ENCODE measurements at regions not wholly inside any gene's neighbourhood (a gene's known extent, or its start where the extent isn't known, plus 50 kb on each side); places are given as distances from the start of the nearest gene placed in this dataset.

DNA sequence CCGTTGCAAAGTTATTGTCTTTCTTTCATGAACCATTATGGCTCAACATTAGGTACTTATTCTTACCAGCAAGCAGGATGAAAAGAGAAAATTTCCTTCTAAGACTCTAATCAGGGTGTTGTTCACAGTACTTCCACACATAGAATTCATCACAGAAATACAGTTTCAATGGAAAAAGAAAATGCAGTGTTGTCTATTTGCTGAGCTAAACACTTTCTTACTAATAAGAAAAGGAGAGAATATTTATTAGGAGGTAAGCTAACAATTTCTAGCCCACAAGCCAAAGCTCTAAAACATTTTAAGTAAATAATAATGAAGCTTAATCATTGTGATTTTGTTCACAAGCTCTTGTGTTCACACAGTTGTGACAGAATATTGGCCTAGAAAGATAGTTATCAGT, 1772.8 kb upstream of the PCDH7 start:
- ChIA-PET POLR2A (no interaction called here), CTCF (no interaction called here)
- no peak overlapping the region for H3K4me3 ChIP-seq (ENCODE audit: low read length)
- H3K27ac ChIP-seq (ENCODE audit: low read depth, low read length) = no peak overlapping the region
- DNase-seq = no peak
- H3K27me3 ChIP-seq (ENCODE audit: insufficient read depth, low read length, poor library complexity, severe bottlenecking) = no peaks in the 10 kb centered on the region
- no peaks in the 10 kb centered on the region for H3K9me3 ChIP-seq (ENCODE audit: low read length)
- Mint-ChIP-seq H3K27ac (no peak overlapping the region), H3K27me3 (no peaks in the 10 kb centered on the region), H3K36me3 (no peaks in the 10 kb centered on the region), H3K4me3 (no peak overlapping the region), H3K4me1 (no peaks in the 10 kb centered on the region), H3K9me3 (peaks cover 4 to 22% (median 9%) of the 10 kb centered on the region in 5 donors)
- H3K4me1 ChIP-seq (ENCODE audit: insufficient read depth, low read length) = no peaks in the 10 kb centered on the region
- no peaks in the 10 kb centered on the region for H3K36me3 ChIP-seq (ENCODE audit: insufficient read depth, low read length)

DNA sequence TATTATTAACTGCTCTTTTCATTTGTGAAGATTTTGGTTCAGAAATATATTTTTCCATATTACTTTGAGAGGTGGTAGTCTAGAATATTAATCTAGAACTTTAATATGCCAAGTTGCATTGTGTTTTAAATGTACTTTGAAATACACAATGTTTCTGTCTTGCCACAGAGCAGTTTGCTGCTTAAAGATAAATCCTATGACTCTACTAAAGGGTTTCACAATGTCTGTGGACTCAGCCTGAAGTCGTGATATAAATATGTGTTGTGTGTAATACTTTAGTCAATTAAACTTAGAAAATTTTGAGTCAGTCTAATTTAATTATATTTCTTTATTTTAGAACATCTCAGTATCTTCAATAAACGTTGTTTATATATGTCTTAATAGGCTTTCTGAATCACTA, 1771.7 kb upstream of the PCDH7 start:
- Histone ChIP-seq H3K4me3 (ENCODE audit: low read length) (no peak overlapping the region), H3K36me3 (ENCODE audit: insufficient read depth, low read length) (no peaks in the 10 kb centered on the region), H3K9me3 (ENCODE audit: low read length) (no peaks in the 10 kb centered on the region), H3K27ac (ENCODE audit: low read depth, low read length) (no peak overlapping the region), H3K27me3 (ENCODE audit: insufficient read depth, low read length, poor library complexity, severe bottlenecking) (no peaks in the 10 kb centered on the region), H3K4me1 (ENCODE audit: insufficient read depth, low read length) (no peaks in the 10 kb centered on the region)
- H3K9me3 Mint-ChIP-seq = peaks cover 0 to 19% (median 6%) of the 10 kb centered on the region in 5 donors
- H3K27me3 Mint-ChIP-seq = no peaks in the 10 kb centered on the region
- ChIA-PET POLR2A (no interaction called here), CTCF (no interaction called here)
- H3K36me3 Mint-ChIP-seq = no peaks in the 10 kb centered on the region
- H3K27ac Mint-ChIP-seq = no peak overlapping the region
- no peaks in the 10 kb centered on the region for H3K4me1 Mint-ChIP-seq
- no peak for DNase-seq
- H3K4me3 Mint-ChIP-seq = no peak overlapping the region

DNA sequence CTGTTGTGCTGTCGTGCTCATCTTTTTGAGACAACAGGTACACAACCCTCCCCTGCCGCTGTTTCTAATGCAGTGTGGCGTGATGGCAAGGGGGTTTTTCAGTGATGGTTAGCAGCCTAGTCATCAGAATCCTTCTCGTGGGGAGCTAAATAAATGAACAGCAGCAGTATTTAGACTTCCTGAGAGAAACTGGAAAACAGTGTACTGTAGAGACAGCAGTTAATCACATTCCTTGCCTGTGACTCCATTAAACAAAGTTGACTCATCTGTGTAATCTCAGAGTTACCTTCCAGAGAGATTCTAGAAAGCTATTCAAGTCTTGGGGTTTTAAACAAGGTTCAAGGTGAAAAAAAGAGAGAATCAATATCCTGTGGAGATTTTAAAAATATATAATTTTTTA, 1753.2 kb upstream of the PCDH7 start:
- DNase-seq = no peak
- Histone ChIP-seq H3K4me3 (ENCODE audit: low read length) (no peak overlapping the region), H3K36me3 (ENCODE audit: insufficient read depth, low read length) (no peaks in the 10 kb centered on the region), H3K27me3 (ENCODE audit: insufficient read depth, low read length, poor library complexity, severe bottlenecking) (no peaks in the 10 kb centered on the region), H3K4me1 (ENCODE audit: insufficient read depth, low read length) (no peaks in the 10 kb centered on the region), H3K27ac (ENCODE audit: low read depth, low read length) (no peak overlapping the region), H3K9me3 (ENCODE audit: low read length) (no peaks in the 10 kb centered on the region)
- ChIA-PET CTCF (no interaction called here), POLR2A (no interaction called here)
- Mint-ChIP-seq H3K36me3 (no peaks in the 10 kb centered on the region), H3K9me3 (peaks cover 2 to 13% (median 5%) of the 10 kb centered on the region in 5 donors), H3K27me3 (no peaks in the 10 kb centered on the region), H3K27ac (no peak overlapping the region), H3K4me1 (no peaks in the 10 kb centered on the region), H3K4me3 (no peak overlapping the region)

DNA sequence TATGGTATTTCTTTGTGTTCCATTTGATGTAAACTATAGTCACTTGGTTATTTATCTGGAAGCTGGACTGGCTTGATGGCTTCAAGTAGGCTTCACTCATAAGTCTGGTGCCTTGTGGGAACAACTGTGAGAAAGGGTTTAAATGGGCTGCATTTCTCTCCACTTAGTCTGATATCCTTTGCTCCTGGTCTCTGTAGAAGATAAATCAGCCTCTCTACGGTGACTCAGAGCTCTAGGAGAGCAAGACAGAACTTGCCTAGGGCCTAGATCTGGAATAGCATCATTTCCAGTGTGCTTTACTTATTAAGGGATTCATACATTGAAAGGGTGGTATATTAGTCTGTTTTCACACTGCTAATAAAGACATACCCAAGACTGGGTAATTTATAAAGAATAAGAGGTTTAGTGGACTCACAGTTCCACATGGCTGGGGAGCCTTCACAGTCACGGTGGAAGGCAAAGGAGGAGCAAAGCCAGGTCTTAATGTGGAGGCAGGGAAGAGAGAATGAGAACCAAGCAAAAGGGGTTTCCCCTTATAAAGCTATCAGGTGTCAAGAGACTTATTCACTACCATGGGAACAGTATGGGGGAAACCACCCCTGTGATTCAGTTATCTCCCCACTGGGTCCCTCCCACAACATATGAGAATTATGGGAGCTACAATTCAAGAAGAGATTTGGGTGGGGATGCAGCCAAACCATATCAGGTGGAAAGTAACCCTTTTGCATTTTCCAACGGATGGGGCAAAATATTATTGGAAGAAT, 1746.4 kb upstream of the PCDH7 start:
- no peaks in the 10 kb centered on the region for H3K36me3 ChIP-seq (ENCODE audit: insufficient read depth, low read length)
- no peaks in the 10 kb centered on the region for H3K4me1 ChIP-seq (ENCODE audit: insufficient read depth, low read length)
- no peak overlapping the region for H3K27ac Mint-ChIP-seq
- POLR2A ChIA-PET = no interaction called here
- no peak for DNase-seq
- no peaks in the 10 kb centered on the region for H3K36me3 Mint-ChIP-seq
- no peak overlapping the region for H3K4me3 Mint-ChIP-seq
- H3K9me3 Mint-ChIP-seq = peaks cover 2 to 27% (median 5%) of the 10 kb centered on the region in 5 donors
- H3K27me3 ChIP-seq (ENCODE audit: insufficient read depth, low read length, poor library complexity, severe bottlenecking) = no peaks in the 10 kb centered on the region
- H3K27me3 Mint-ChIP-seq = no peaks in the 10 kb centered on the region
- H3K27ac ChIP-seq (ENCODE audit: low read depth, low read length) = no peak overlapping the region
- no peaks in the 10 kb centered on the region for H3K4me1 Mint-ChIP-seq
- no peak overlapping the region for H3K4me3 ChIP-seq (ENCODE audit: low read length)
- no peaks in the 10 kb centered on the region for H3K9me3 ChIP-seq (ENCODE audit: low read length)
- CTCF ChIA-PET = no interaction called here

DNA sequence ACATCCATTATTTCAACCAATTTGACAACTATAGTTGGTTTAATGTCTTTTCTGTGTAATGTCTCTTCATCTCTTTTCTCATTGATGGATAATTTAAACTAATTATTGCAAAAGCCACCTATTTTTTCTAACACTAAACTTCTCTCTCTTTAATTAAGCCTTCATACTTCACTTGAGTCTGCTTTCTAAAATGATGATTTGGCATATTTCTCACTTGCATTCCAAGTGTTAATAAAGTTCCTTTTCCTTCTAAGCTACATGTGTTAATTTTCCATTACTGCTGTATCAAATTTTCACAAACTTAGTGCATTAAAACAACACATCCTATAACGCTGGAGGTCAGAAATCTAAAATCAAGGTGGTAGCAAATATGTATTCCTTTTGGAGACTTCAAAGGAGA, 1743.8 kb upstream of the PCDH7 start:
- Mint-ChIP-seq H3K4me1 (no peaks in the 10 kb centered on the region), H3K27ac (no peak overlapping the region), H3K36me3 (no peaks in the 10 kb centered on the region), H3K27me3 (no peaks in the 10 kb centered on the region), H3K4me3 (no peak overlapping the region), H3K9me3 (peaks cover 3 to 35% (median 7%) of the 10 kb centered on the region in 5 donors)
- Histone ChIP-seq H3K27ac (ENCODE audit: low read depth, low read length) (no peak overlapping the region), H3K36me3 (ENCODE audit: insufficient read depth, low read length) (no peaks in the 10 kb centered on the region), H3K4me1 (ENCODE audit: insufficient read depth, low read length) (no peaks in the 10 kb centered on the region), H3K27me3 (ENCODE audit: insufficient read depth, low read length, poor library complexity, severe bottlenecking) (no peaks in the 10 kb centered on the region), H3K9me3 (ENCODE audit: low read length) (no peaks in the 10 kb centered on the region), H3K4me3 (ENCODE audit: low read length) (no peak overlapping the region)
- POLR2A ChIA-PET = no interaction called here
- no peak for DNase-seq
- CTCF ChIA-PET = no interaction called here

GRCh38 chr4:29002151-29002550, 1718.0 kb upstream of the PCDH7 start:
- Mint-ChIP-seq H3K27me3 (no peaks in the 10 kb centered on the region), H3K9me3 (peaks cover 13 to 32% (median 19%) of the 10 kb centered on the region in 5 donors), H3K27ac (no peak overlapping the region), H3K36me3 (no peaks in the 10 kb centered on the region), H3K4me3 (no peak overlapping the region), H3K4me1 (no peaks in the 10 kb centered on the region)
- Histone ChIP-seq H3K4me1 (ENCODE audit: insufficient read depth, low read length) (no peaks in the 10 kb centered on the region), H3K27me3 (ENCODE audit: insufficient read depth, low read length, poor library complexity, severe bottlenecking) (no peaks in the 10 kb centered on the region), H3K36me3 (ENCODE audit: insufficient read depth, low read length) (no peaks in the 10 kb centered on the region), H3K9me3 (ENCODE audit: low read length) (no peaks in the 10 kb centered on the region), H3K4me3 (ENCODE audit: low read length) (no peak overlapping the region), H3K27ac (ENCODE audit: low read depth, low read length) (no peak overlapping the region)
- ChIA-PET POLR2A (no interaction called here), CTCF (no interaction called here)
- DNase-seq = no peak

GRCh38 chr4:29005838-29006237, 1714.3 kb upstream of the PCDH7 start:
- H3K4me1 ChIP-seq (ENCODE audit: insufficient read depth, low read length) = no peaks in the 10 kb centered on the region
- Mint-ChIP-seq H3K36me3 (no peaks in the 10 kb centered on the region), H3K9me3 (peaks cover 12 to 45% (median 15%) of the 10 kb centered on the region in 5 donors), H3K4me3 (no peak overlapping the region), H3K27ac (no peak overlapping the region), H3K4me1 (no peaks in the 10 kb centered on the region), H3K27me3 (no peaks in the 10 kb centered on the region)
- H3K4me3 ChIP-seq (ENCODE audit: low read length) = no peak overlapping the region
- H3K9me3 ChIP-seq (ENCODE audit: low read length) = peaks cover 5% of the 10 kb centered on the region
- no peak for DNase-seq
- ChIA-PET CTCF (no interaction called here), POLR2A (no interaction called here)
- H3K27me3 ChIP-seq (ENCODE audit: insufficient read depth, low read length, poor library complexity, severe bottlenecking) = no peaks in the 10 kb centered on the region
- H3K27ac ChIP-seq (ENCODE audit: low read depth, low read length) = no peak overlapping the region
- H3K36me3 ChIP-seq (ENCODE audit: insufficient read depth, low read length) = no peaks in the 10 kb centered on the region

DNA sequence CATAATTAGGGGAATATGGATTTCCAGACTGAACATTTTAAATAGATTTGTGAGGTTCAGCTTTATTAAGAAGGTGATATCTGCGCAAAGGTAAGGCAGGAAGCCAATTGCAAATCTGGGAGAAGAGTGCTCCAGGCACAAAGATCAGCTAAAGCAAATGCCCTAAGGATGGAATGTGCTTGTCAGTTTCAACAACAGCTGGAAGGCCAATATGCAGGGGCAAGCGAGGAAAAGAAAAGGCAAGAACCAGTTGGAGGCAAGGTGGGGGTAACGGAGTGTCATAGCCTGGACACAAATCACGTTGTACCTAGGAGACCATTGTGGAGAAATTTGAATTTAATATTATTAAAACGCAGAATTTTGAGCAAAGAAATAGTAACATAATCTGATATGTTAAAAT, 1710.3 kb upstream of the PCDH7 start:
- Mint-ChIP-seq H3K9me3 (peaks cover 13 to 48% (median 18%) of the 10 kb centered on the region in 5 donors), H3K4me1 (no peaks in the 10 kb centered on the region), H3K27me3 (no peaks in the 10 kb centered on the region), H3K4me3 (no peak overlapping the region), H3K36me3 (no peaks in the 10 kb centered on the region), H3K27ac (no peak overlapping the region)
- ChIA-PET CTCF (no interaction called here), POLR2A (no interaction called here)
- Histone ChIP-seq H3K4me1 (ENCODE audit: insufficient read depth, low read length) (no peaks in the 10 kb centered on the region), H3K9me3 (ENCODE audit: low read length) (peaks cover 5% of the 10 kb centered on the region), H3K27ac (ENCODE audit: low read depth, low read length) (no peak overlapping the region), H3K36me3 (ENCODE audit: insufficient read depth, low read length) (no peaks in the 10 kb centered on the region), H3K4me3 (ENCODE audit: low read length) (no peak overlapping the region), H3K27me3 (ENCODE audit: insufficient read depth, low read length, poor library complexity, severe bottlenecking) (no peaks in the 10 kb centered on the region)
- no peak for DNase-seq

DNA sequence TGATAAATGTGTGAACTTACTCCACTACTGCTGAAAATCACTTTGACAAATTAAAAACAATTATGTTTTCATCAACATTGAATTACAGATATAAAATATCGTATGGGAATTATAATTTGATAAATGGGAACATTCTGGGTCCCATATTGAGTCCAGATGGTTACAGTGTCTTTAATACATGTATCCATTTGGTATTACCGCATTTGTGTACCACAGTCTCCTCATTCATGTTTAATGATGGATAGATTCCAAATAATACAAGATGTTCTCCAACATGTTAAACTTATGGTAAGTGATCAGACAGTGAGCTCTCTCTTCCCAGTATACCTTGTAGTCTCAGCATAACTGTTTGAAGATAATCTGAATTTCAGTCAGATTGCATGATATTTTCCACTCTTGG, 1706.8 kb upstream of the PCDH7 start:
- CTCF ChIA-PET = no interaction called here
- peaks cover 5% of the 10 kb centered on the region for H3K9me3 ChIP-seq (ENCODE audit: low read length)

More for the DNA sequence above, 1706.8 kb upstream of the PCDH7 start:
- H3K4me1 ChIP-seq (ENCODE audit: insufficient read depth, low read length) = no peaks in the 10 kb centered on the region
- H3K4me3 ChIP-seq (ENCODE audit: low read length) = no peak overlapping the region
- no peaks in the 10 kb centered on the region for H3K36me3 Mint-ChIP-seq
- H3K36me3 ChIP-seq (ENCODE audit: insufficient read depth, low read length) = no peaks in the 10 kb centered on the region
- no peak overlapping the region for H3K27ac Mint-ChIP-seq
- POLR2A ChIA-PET = no interaction called here
- H3K27me3 ChIP-seq (ENCODE audit: insufficient read depth, low read length, poor library complexity, severe bottlenecking) = no peaks in the 10 kb centered on the region
- H3K4me1 Mint-ChIP-seq = no peaks in the 10 kb centered on the region
- no peak overlapping the region for H3K27ac ChIP-seq (ENCODE audit: low read depth, low read length)
- no peaks in the 10 kb centered on the region for H3K27me3 Mint-ChIP-seq
- H3K4me3 Mint-ChIP-seq = no peak overlapping the region
- DNase-seq = no peak
- H3K9me3 Mint-ChIP-seq = peaks cover 15 to 40% (median 21%) of the 10 kb centered on the region in 5 donors
